ENCODE measurements at regions not wholly inside any gene's neighbourhood (a gene's known extent, or its start where the extent isn't known, plus 50 kb on each side); places are given as distances from the start of the nearest gene placed in this dataset.
"Not testable (repeated sequence)": the region's sequence is repeated elsewhere in the genome, so short reads cannot be mapped to it uniquely, and the experiment has no call there.

DNA sequence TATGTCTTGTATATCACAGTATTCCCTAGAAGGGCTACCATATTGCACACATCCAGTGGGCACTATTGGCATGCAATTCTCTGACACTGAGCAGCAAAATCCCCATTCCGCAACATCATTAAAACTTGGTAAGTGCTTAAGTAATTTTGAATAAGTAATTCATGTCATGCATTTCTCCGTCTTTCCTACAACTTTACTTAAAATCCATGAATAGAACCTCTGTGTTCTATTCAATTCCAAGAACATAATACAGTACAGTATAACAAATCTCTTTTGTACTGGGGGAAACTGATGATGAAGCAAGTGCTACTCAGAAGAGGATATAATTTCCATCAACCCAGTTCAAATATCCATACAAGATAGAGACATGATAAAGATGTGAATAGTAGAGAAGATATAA lies 80.9 kb upstream of the SEMA3C start:
- no peak for DNase-seq (ENCODE audit: extremely low spot score, unreplicated experiment)
- Mint-ChIP-seq H3K36me3 (no peaks in the 10 kb centered on the region), H3K4me3 (no peak overlapping the region), H3K27me3 (no peaks in the 10 kb centered on the region), H3K4me1 (ENCODE audit: unreplicated experiment) (no peaks in the 10 kb centered on the region), H3K27ac (no peak overlapping the region), H3K9me3 (peaks cover 9% of the 10 kb centered on the region)
- TF ChIP-seq, protein P1, sequence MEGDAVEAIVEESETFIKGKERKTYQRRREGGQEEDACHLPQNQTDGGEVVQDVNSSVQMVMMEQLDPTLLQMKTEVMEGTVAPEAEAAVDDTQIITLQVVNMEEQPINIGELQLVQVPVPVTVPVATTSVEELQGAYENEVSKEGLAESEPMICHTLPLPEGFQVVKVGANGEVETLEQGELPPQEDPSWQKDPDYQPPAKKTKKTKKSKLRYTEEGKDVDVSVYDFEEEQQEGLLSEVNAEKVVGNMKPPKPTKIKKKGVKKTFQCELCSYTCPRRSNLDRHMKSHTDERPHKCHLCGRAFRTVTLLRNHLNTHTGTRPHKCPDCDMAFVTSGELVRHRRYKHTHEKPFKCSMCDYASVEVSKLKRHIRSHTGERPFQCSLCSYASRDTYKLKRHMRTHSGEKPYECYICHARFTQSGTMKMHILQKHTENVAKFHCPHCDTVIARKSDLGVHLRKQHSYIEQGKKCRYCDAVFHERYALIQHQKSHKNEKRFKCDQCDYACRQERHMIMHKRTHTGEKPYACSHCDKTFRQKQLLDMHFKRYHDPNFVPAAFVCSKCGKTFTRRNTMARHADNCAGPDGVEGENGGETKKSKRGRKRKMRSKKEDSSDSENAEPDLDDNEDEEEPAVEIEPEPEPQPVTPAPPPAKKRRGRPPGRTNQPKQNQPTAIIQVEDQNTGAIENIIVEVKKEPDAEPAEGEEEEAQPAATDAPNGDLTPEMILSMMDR (conservative IDR thresholded peaks at IDR 0.05): no peak

DNA sequence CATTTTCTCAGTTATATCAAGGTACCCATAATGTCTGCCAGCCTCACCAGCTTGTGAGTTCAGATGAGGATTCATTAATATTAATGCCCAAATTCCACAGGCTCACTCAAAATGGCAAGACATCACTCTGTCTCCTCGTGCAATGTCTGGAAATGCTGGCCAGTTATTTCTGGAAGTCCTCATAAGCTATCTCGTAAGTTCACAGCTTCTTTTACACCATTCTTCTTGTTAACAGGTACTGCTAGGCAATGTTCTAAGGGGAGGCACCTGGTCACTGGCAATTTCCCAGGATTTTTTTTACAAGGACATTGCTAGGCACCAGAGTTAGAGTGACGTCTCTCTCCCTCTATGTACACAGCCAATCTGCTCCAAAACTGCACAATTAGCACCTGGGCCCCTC lies 80.2 kb upstream of the SEMA3C start:
- no peaks in the 10 kb centered on the region for H3K4me1 Mint-ChIP-seq (ENCODE audit: unreplicated experiment)
- H3K36me3 Mint-ChIP-seq: no peaks in the 10 kb centered on the region
- TF ChIP-seq, protein P1 (conservative IDR thresholded peaks at IDR 0.05): no peak
- no peaks in the 10 kb centered on the region for H3K27me3 Mint-ChIP-seq
- peaks cover 8% of the 10 kb centered on the region for H3K9me3 Mint-ChIP-seq
- DNase-seq (ENCODE audit: extremely low spot score, unreplicated experiment): no peak
- no peak overlapping the region for H3K27ac Mint-ChIP-seq
- no peak overlapping the region for H3K4me3 Mint-ChIP-seq

DNA sequence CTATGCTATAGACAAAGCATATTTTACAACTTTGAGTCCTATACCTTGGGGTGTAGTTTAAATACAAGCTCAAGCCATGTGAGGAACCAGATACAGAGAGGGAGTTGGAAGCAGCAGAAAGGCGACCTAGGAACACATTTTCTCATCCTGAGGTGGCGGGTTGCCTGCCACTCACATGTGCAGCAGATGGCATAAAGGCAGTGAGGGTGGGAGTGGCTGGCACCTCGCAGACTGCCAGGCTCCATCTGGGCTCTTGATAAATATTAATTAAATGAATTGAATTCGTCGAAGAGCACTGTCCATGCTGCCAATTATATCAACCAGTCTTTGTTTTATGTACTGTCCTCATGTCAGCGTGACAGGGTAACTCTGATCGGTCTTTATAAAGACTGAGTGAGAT lies 79.0 kb upstream of the SEMA3C start:
- Mint-ChIP-seq H3K27ac (no peak overlapping the region), H3K27me3 (no peaks in the 10 kb centered on the region), H3K4me1 (ENCODE audit: unreplicated experiment) (no peaks in the 10 kb centered on the region), H3K4me3 (no peak overlapping the region), H3K9me3 (peaks cover 6% of the 10 kb centered on the region), H3K36me3 (no peaks in the 10 kb centered on the region)
- TF ChIP-seq, protein P1 (conservative IDR thresholded peaks at IDR 0.05): no peak
- no peak for DNase-seq (ENCODE audit: extremely low spot score, unreplicated experiment)

DNA sequence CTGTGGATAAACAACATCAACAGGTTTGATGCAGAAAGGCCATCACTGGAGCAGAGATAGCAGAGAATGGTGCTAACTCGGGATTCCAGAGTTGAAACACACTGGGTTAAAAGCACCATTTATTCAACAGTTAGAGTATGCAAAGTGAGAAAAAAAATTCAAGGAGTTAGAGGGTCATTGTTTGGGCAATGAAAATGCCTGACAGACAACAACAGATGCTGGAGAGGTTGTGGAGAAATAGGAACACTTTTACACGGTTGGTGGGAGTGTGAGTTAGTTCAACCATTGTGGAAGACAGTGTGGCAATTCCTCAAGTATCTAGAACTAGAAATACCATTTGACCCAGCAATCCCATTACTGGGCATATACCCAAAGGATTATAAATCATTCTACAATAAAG lies 77.4 kb upstream of the SEMA3C start:
- not testable (repeated sequence) for H3K27me3 Mint-ChIP-seq; DNase-seq (ENCODE audit: extremely low spot score, unreplicated experiment); H3K4me3 Mint-ChIP-seq; H3K27ac Mint-ChIP-seq; H3K4me1 Mint-ChIP-seq (ENCODE audit: unreplicated experiment); H3K9me3 Mint-ChIP-seq; H3K36me3 Mint-ChIP-seq

DNA sequence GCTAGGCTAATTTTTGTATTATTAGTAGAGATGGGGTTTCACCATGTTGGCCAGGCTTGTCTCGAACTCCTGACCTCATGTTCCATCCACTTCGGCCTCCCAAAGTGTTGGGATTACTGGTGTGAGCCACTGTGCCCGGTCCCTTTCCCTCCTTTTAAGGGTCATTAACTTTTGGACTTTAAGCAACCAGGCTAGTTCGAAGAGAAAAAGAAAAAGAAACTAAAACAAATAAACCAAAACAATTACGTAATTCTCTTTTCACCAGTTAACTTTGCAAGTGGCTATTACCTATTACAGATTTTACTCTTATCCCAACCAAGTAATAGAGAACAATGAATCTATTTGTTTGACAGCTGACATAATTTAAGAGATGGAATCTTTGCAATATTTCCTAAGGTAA lies 72.8 kb upstream of the SEMA3C start:
- no peaks in the 10 kb centered on the region for H3K4me1 Mint-ChIP-seq (ENCODE audit: unreplicated experiment)
- no peaks in the 10 kb centered on the region for H3K36me3 Mint-ChIP-seq
- DNase-seq (ENCODE audit: extremely low spot score, unreplicated experiment): no peak
- TF ChIP-seq, protein P1 (conservative IDR thresholded peaks at IDR 0.05): no peak
- H3K9me3 Mint-ChIP-seq: peaks cover 6% of the 10 kb centered on the region
- no peaks in the 10 kb centered on the region for H3K27me3 Mint-ChIP-seq
- H3K4me3 Mint-ChIP-seq: no peak overlapping the region
- H3K27ac Mint-ChIP-seq: no peak overlapping the region

DNA sequence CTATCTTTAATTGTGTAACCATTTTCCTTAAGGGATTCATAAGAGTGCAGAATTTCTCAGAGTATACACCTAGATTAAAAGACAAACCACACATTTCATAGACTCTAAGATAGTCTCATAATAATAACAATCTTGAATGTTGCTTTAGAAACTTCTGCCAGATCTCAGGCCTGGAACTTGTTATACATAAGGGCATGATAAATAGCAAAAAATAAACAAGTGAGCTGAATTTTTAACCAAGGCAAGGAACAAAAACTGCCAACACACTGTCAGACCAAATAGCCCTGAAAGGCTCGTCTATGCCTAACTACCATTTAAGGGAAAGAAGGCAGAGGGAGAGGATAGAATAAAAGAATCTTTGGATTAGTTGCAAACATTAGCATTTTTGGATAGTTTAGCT lies 65.8 kb upstream of the SEMA3C start:
- Mint-ChIP-seq H3K27me3 (no peaks in the 10 kb centered on the region), H3K36me3 (no peaks in the 10 kb centered on the region), H3K9me3 (peaks cover 8% of the 10 kb centered on the region), H3K27ac (no peak overlapping the region), H3K4me3 (no peak overlapping the region), H3K4me1 (ENCODE audit: unreplicated experiment) (no peaks in the 10 kb centered on the region)
- TF ChIP-seq, protein P1 (conservative IDR thresholded peaks at IDR 0.05): no peak
- DNase-seq (ENCODE audit: extremely low spot score, unreplicated experiment): no peak

All from type B pancreatic cell (in vitro differentiated cells).